GM12865 (cell line): ENCODE measurements at regions not wholly inside any gene's neighbourhood (a gene's known extent, or its start where the extent isn't known, plus 50 kb on each side); places are given as distances from the start of the nearest gene placed in this dataset.

ENCODE experiments used
- DNase-seq: peaks from one replicate; pipeline ENCODE4 v3.0.0; 2010; ENCODE audit warnings: low read depth
- H3K4me3 ChIP-seq: 2 replicates; pipeline ENCODE4 v1.5.1; 2011; ENCODE audit warnings: mild to moderate bottlenecking, low read depth, low read length, control low read depth
- CTCF ChIP-seq: IDR thresholded peaks from 2 replicates; pipeline ENCODE4 v1.5.1; 2011; ENCODE audit warnings: low read length, control low read depth, low read depth, inconsistent platforms; ENCODE audit not compliant: insufficient read depth; ENCODE audit errors: missing control alignments

DNA sequence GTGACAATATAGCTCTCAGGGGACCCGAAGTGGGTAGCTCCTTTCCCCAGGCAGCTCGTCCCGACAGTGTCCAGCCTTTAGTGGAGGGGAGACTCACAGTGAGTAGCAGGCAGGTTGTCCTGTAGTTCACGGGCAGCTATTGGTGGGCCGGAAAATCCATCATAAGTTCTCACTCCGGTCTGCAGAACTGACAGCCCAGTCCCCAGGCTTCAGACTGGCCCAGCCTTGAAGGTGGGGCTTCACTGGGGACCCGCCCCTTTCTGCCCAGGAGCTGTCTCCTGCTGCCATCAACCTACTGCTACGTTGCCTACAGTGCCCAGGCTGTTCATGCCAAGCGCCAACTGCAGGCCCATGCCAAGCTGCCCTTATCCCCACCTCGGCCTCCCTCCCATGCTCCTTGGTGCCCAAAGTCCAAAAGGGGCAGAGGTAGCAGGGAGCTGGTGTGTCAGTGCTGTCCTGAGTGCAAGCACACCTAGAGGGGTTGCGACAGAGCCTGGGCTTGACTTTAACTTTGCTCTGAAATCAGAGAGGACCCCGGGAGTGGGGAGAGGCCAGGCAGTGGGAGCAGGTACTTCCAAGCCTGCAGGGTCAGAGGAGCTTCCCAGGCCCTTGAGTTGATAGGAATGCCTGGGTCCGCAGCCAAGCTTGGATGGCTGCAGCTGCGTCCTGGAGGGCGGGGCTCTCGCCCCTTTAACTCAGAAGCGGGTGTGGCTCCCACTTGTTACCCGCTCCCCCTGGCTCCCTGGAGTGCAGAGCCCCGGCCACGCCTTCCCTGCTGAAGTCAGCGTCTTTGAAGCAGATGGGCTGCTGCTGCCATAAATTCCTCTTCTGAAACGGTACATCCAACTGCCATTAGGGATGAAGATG is 1144.3 kb upstream of the NCAM2 start:
- no peak for TF ChIP-seq CTCF
- H3K4me3 ChIP-seq, result no peak overlapping the region
- DNase-seq, result peak; percentile 16

- no peak for TF ChIP-seq CTCF
- DNase-seq, result no peak
- H3K4me3 ChIP-seq, result no peak overlapping the region
Measured at GRCh38 chr21:19855522-19855921, 1142.7 kb upstream of the NCAM2 start.

DNA sequence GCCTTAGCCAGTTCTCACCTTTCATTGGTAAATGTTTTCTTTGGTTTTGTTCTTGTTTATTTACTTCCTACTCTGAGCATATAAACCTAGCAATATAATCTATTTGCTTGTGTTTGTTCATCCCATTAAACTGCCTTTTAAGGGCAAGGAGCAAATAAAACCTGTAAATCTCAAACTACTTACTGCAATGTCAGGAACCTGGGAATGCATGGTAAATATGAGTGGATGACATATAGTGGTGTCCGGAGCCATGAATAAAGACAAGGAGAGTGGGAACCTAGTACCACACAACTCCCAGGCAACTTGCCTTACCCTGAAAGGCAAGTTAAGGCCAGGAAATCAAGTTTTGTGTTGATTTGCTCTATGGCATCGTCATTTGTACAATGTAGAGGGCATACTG is 1133.7 kb upstream of the NCAM2 start:
- TF ChIP-seq CTCF, result no peak
- DNase-seq, result no peak
- H3K4me3 ChIP-seq, result no peak overlapping the region

DNA sequence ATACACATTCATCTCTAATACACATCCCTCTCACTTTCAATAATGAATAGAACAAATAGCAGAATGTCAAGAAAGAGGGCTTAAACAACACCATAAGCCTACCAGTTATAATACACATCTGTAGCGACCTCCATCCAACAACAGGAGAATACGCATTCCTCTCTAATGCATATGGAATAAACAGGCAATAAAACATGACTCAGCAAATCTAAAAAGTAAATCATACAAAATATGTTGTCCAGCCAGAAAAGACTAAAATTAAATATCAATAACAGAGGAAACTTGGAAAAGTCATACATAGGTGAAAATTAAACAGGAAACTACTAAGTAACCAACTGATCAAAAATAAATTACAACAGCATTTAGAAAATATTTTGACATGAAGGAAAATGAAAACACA is 1127.5 kb upstream of the NCAM2 start:
- no peak for DNase-seq
- no peak overlapping the region for H3K4me3 ChIP-seq
- no peak for TF ChIP-seq CTCF

DNA sequence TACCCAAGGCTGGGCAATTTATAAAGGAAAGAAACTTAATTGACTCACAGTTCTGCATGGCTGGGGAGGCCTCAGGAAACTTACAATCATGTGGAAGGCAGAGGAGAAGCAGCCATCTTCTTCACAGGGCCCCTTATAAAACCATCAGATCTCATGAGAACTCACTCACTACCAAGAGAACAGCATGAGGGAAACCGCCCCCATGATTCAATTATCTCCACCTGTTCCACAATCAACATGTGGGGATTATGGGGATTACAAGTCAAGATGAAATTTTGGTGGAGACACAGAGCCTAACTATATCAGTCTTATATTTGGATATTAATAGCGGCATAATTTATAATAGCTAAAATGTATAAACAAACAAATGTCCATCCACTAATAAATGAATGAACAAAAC is 1123.7 kb upstream of the NCAM2 start:
- H3K4me3 ChIP-seq, result no peak overlapping the region
- DNase-seq, result no peak
- no peak for TF ChIP-seq CTCF

DNA sequence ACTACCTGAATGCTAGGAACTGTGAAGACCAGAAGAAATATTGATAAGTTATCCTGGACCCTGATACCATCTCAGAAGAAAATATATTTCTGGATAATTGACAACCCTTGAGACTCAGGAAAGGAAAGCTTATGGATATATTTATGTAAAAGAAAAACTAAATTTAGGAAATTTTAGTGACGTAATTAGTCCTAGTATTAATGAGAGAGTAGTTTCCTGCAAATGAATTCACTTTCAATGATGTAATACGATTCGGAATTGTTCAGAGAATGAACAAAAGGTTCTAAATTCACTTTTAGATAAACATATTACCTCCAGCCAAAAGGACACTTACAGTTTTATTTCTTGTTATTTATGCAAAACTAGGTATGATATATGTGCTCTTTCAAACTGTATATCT is 1120.1 kb upstream of the NCAM2 start:
- H3K4me3 ChIP-seq, result no peak overlapping the region
- DNase-seq, result no peak
- no peak for TF ChIP-seq CTCF

DNA sequence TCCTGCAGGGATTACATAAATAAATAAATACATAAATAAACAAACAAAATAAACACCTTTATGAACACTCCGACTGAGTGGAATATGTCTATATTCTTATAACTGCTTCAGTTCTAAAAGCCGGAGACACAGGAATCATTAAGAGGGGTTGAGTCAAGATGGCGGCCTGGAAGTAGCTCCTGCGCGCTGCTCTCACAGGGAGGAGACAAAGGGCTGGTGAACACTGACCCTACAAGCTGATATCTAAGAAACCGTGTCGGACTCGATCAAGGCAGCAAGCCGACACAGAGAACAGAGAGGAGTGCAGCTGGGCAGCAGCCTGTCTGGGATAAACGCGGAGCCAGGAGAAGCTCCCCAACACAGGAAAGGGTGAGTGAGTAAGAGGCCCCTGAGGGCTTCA is 1098.6 kb upstream of the NCAM2 start:
- TF ChIP-seq CTCF, result no peak
- DNase-seq, result no peak
- H3K4me3 ChIP-seq, result no peak overlapping the region
